Neural progenitor cell (in vitro differentiated cells): ENCODE measurements at regions not wholly inside any gene's neighbourhood (a gene's known extent, or its start where the extent isn't known, plus 50 kb on each side); places are given as distances from the start of the nearest gene placed in this dataset.

ENCODE experiments used
- DNase-seq: peaks from one replicate; pipeline ENCODE4 v3.0.0-alpha.2; 2016; ENCODE audit warnings: low spot score
- H2AFZ ChIP-seq: fragments of 200-600 bp; sonication (generic); replicated peaks from 2 replicates; pipeline ENCODE4 v1.6.1; 2016; ENCODE audit warnings: antibody characterized with exemption
- H3F3A ChIP-seq: fragments of 200-600 bp; sonication (generic); 2 replicates; pipeline ENCODE4 v1.6.1; 2016; ENCODE audit warnings: antibody characterized with exemption, low read depth
- H3K27ac ChIP-seq: fragments of 200-600 bp; sonication (generic); 2 replicates; pipeline ENCODE4 v1.5.1; 2016; ENCODE audit warnings: mild to moderate bottlenecking
- H3K27me3 ChIP-seq: fragments of 200-600 bp; sonication (generic); 2 replicates; pipeline ENCODE4 v1.6.1; 2016; ENCODE audit warnings: mild to moderate bottlenecking, moderate library complexity
- H3K36me3 ChIP-seq: fragments of 200-600 bp; sonication (generic); 2 replicates; pipeline ENCODE4 v1.5.1; 2016
- H3K4me1 ChIP-seq: fragments of 200-600 bp; sonication (generic); 2 replicates; pipeline ENCODE4 v1.6.1; 2016; ENCODE audit warnings: mixed run types
- H3K4me2 ChIP-seq: fragments of 200-600 bp; sonication (generic); 2 replicates; pipeline ENCODE4 v1.6.1; 2016
- H3K4me3 ChIP-seq: fragments of 200-600 bp; sonication (generic); 2 replicates; pipeline ENCODE4 v1.5.1; 2016
- H3K79me2 ChIP-seq: fragments of 200-600 bp; sonication (generic); 2 replicates; pipeline ENCODE4 v1.6.1; 2016; ENCODE audit warnings: low read depth
- H3K9ac ChIP-seq: fragments of 200-600 bp; sonication (generic); 2 replicates; pipeline ENCODE4 v1.6.1; 2016
- H3K9me3 ChIP-seq: fragments of 200-600 bp; sonication (generic); 2 replicates; pipeline ENCODE4 v1.5.1; 2016; ENCODE audit warnings: low read depth
- H4K20me1 ChIP-seq: fragments of 200-600 bp; sonication (generic); 2 replicates; pipeline ENCODE4 v1.6.1; 2016; ENCODE audit warnings: low read depth
- H3K27ac Mint-ChIP-seq: 3 replicates; pipeline ENCODE4 v1.8.0; 2021; ENCODE audit warnings: mixed read lengths
- H3K27me3 Mint-ChIP-seq: 2 replicates; pipeline ENCODE4 v1.8.0; 2022; ENCODE audit warnings: low read depth, mild to moderate bottlenecking, inconsistent platforms, moderate library complexity, mixed read lengths; ENCODE audit not compliant: insufficient read depth
- H3K36me3 Mint-ChIP-seq: 3 replicates; pipeline ENCODE4 v1.8.0; 2021; ENCODE audit warnings: mixed read lengths
- H3K4me1 Mint-ChIP-seq: 3 replicates; pipeline ENCODE4 v1.8.0; 2021; ENCODE audit warnings: mixed read lengths
- H3K4me3 Mint-ChIP-seq: 3 replicates; pipeline ENCODE4 v1.8.0; 2021; ENCODE audit warnings: mild to moderate bottlenecking, moderate library complexity, mixed read lengths
- H3K9me3 Mint-ChIP-seq: 3 replicates; pipeline ENCODE4 v1.8.0; 2020; ENCODE audit warnings: mixed read lengths
- EZH2 ChIP-seq: fragments of 200-600 bp; sonication (generic); IDR thresholded peaks from 2 replicates; pipeline ENCODE4 v1.6.1; 2017; ENCODE audit warnings: antibody characterized with exemption, mild to moderate bottlenecking, moderate library complexity
- EZH2phosphoT487 ChIP-seq: fragments of 200-600 bp; sonication (generic); IDR thresholded peaks from 2 replicates; pipeline ENCODE4 v1.6.1; 2017; ENCODE audit warnings: antibody characterized with exemption
- TF ChIP-seq, protein P1 (sequence below): fragments of 200-600 bp; sonication (generic); IDR thresholded peaks from 2 replicates; pipeline ENCODE4 v1.5.1; 2017; ENCODE audit warnings: antibody characterized with exemption, mild to moderate bottlenecking

GRCh38 chr18:2050702-2051201, 520.6 kb downstream of the METTL4 start:
- DNase-seq: no peak
- no peaks in the 10 kb centered on the region for H3K79me2 ChIP-seq
- H3K27me3 Mint-ChIP-seq: peaks cover 4% of the 10 kb centered on the region
- no peak overlapping the region for H3K27ac ChIP-seq
- H3K4me1 Mint-ChIP-seq: no peaks in the 10 kb centered on the region
- H2AFZ ChIP-seq: no peak overlapping the region
- TF ChIP-seq EZH2: no peak
- TF ChIP-seq, protein P1, sequence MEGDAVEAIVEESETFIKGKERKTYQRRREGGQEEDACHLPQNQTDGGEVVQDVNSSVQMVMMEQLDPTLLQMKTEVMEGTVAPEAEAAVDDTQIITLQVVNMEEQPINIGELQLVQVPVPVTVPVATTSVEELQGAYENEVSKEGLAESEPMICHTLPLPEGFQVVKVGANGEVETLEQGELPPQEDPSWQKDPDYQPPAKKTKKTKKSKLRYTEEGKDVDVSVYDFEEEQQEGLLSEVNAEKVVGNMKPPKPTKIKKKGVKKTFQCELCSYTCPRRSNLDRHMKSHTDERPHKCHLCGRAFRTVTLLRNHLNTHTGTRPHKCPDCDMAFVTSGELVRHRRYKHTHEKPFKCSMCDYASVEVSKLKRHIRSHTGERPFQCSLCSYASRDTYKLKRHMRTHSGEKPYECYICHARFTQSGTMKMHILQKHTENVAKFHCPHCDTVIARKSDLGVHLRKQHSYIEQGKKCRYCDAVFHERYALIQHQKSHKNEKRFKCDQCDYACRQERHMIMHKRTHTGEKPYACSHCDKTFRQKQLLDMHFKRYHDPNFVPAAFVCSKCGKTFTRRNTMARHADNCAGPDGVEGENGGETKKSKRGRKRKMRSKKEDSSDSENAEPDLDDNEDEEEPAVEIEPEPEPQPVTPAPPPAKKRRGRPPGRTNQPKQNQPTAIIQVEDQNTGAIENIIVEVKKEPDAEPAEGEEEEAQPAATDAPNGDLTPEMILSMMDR: no peak
- no peak for TF ChIP-seq EZH2phosphoT487
- no peak overlapping the region for H3K4me2 ChIP-seq
- H3F3A ChIP-seq: no peaks in the 10 kb centered on the region
- no peaks in the 10 kb centered on the region for H3K36me3 Mint-ChIP-seq
- no peaks in the 10 kb centered on the region for H3K36me3 ChIP-seq
- no peaks in the 10 kb centered on the region for H4K20me1 ChIP-seq
- H3K9me3 ChIP-seq: no peaks in the 10 kb centered on the region
- H3K27ac Mint-ChIP-seq: no peak overlapping the region
- no peak overlapping the region for H3K9ac ChIP-seq
- H3K9me3 Mint-ChIP-seq: no peaks in the 10 kb centered on the region
- H3K4me1 ChIP-seq: no peaks in the 10 kb centered on the region
- H3K27me3 ChIP-seq: no peaks in the 10 kb centered on the region
- no peak overlapping the region for H3K4me3 Mint-ChIP-seq
- no peak overlapping the region for H3K4me3 ChIP-seq

- no peaks in the 10 kb centered on the region for H3K4me1 Mint-ChIP-seq
- TF ChIP-seq EZH2 (no peak), EZH2phosphoT487 (no peak)
- TF ChIP-seq, protein P1: no peak
- no peaks in the 10 kb centered on the region for H3K9me3 ChIP-seq
- no peaks in the 10 kb centered on the region for H4K20me1 ChIP-seq
- H2AFZ ChIP-seq: no peak overlapping the region
- H3K9ac ChIP-seq: no peak overlapping the region
- H3K27ac ChIP-seq: no peak overlapping the region
- H3K36me3 Mint-ChIP-seq: no peaks in the 10 kb centered on the region
- H3F3A ChIP-seq: no peaks in the 10 kb centered on the region
- H3K4me2 ChIP-seq: no peak overlapping the region
- no peak overlapping the region for H3K4me3 Mint-ChIP-seq
- no peaks in the 10 kb centered on the region for H3K79me2 ChIP-seq
- H3K4me1 ChIP-seq: no peaks in the 10 kb centered on the region
- DNase-seq: no peak
- no peaks in the 10 kb centered on the region for H3K36me3 ChIP-seq
- no peaks in the 10 kb centered on the region for H3K9me3 Mint-ChIP-seq
- no peak overlapping the region for H3K4me3 ChIP-seq
- no peak overlapping the region for H3K27ac Mint-ChIP-seq
- H3K27me3 Mint-ChIP-seq: peaks cover 4% of the 10 kb centered on the region
- H3K27me3 ChIP-seq: no peaks in the 10 kb centered on the region
These were observed 517.7 kb downstream of the METTL4 start for GRCh38 chr18:2053490-2054089.

DNA sequence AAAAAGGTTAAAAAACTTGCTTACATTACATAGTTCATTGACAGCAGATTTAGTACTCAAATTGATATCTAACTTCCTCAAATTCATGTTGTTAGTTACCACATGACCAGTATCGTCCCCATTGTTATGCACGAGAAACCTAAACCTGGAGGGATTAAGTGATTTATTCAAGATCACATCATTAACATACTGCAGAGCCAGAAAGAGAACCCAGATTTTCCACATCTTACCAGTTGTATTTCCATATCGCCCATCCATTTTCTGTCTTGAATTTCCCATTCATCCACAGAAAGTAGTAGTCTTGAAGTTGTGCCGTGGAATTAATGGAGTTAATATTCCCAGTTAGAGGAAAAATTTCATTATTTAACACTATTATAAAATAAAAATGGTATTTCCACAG, 512.0 kb downstream of the METTL4 start:
- no peaks in the 10 kb centered on the region for H3K4me1 ChIP-seq
- Mint-ChIP-seq H3K36me3 (no peaks in the 10 kb centered on the region), H3K9me3 (peaks cover 2% of the 10 kb centered on the region), H3K27ac (no peak overlapping the region), H3K4me1 (no peaks in the 10 kb centered on the region), H3K4me3 (no peak overlapping the region), H3K27me3 (no peaks in the 10 kb centered on the region)
- H3K36me3 ChIP-seq: no peaks in the 10 kb centered on the region
- no peaks in the 10 kb centered on the region for H3K79me2 ChIP-seq
- no peaks in the 10 kb centered on the region for H4K20me1 ChIP-seq
- TF ChIP-seq EZH2 (no peak), EZH2phosphoT487 (no peak)
- TF ChIP-seq, protein P1: no peak
- H2AFZ ChIP-seq: no peak overlapping the region
- H3K4me3 ChIP-seq: no peak overlapping the region
- H3K27ac ChIP-seq: no peak overlapping the region
- no peak for DNase-seq
- no peaks in the 10 kb centered on the region for H3K27me3 ChIP-seq
- H3F3A ChIP-seq: no peaks in the 10 kb centered on the region
- no peak overlapping the region for H3K4me2 ChIP-seq
- H3K9ac ChIP-seq: no peak overlapping the region
- H3K9me3 ChIP-seq: no peaks in the 10 kb centered on the region
